ENCODE measurements at regions not wholly inside any gene's neighbourhood (a gene's known extent, or its start where the extent isn't known, plus 50 kb on each side); places are given as distances from the start of the nearest gene placed in this dataset.

GRCh38 chr1:30376054-30376697 is 347.2 kb downstream of the MATN1 start:
- no peaks in the 10 kb centered on the region for H3K27me3 ChIP-seq (ENCODE audit: insufficient read depth, low read length)
- Mint-ChIP-seq H3K27ac (ENCODE audit: unreplicated experiment) (no peak overlapping the region), H3K4me1 (ENCODE audit: low read depth, unreplicated experiment) (peaks cover 4% of the 10 kb centered on the region), H3K4me3 (ENCODE audit: unreplicated experiment) (no peak overlapping the region), H3K27me3 (ENCODE audit: low read depth, unreplicated experiment) (peaks cover 50% of the 10 kb centered on the region), H3K9me3 (ENCODE audit: unreplicated experiment) (no peaks in the 10 kb centered on the region), H3K36me3 (ENCODE audit: low read depth, unreplicated experiment) (no peaks in the 10 kb centered on the region)
- no peaks in the 10 kb centered on the region for H4K20me1 ChIP-seq (ENCODE audit: insufficient read depth, low read length)
- TF ChIP-seq CTCF (IDR thresholded peaks at IDR 0.05; ENCODE audit: insufficient read depth, low read depth, low read length): no peak
- no peak for TF ChIP-seq EZH2 (IDR thresholded peaks at IDR 0.05; ENCODE audit: insufficient read depth, low read length)
- H3K36me3 ChIP-seq (ENCODE audit: insufficient read depth, low read length): no peaks in the 10 kb centered on the region
- H3K79me2 ChIP-seq (ENCODE audit: insufficient read depth, low read length): no peaks in the 10 kb centered on the region
- H2AFZ ChIP-seq (ENCODE audit: low read depth, low read length): no peak overlapping the region
- no peak for DNase-seq (ENCODE audit: low read depth)
- no peak overlapping the region for H3K4me3 ChIP-seq (ENCODE audit: insufficient read depth, low read depth, low read length)
- no peak overlapping the region for H3K4me2 ChIP-seq (ENCODE audit: low read length)
- peaks cover 18% of the 10 kb centered on the region for H3K4me1 ChIP-seq (ENCODE audit: insufficient read depth, low read length)
- FAIRE-seq: no peak
- H3K27ac ChIP-seq (ENCODE audit: low read depth, low read length): no peak overlapping the region
- H3K9me3 ChIP-seq (ENCODE audit: insufficient read depth, low read depth, low read length): no peaks in the 10 kb centered on the region
- H3K9ac ChIP-seq (ENCODE audit: low read length): no peak overlapping the region

GRCh38 chr1:30375156-30375555 is 348.2 kb downstream of the MATN1 start:
- Mint-ChIP-seq H3K27ac (ENCODE audit: unreplicated experiment) (peak overlapping the region; percentile 53), H3K27me3 (ENCODE audit: low read depth, unreplicated experiment) (peaks cover 50% of the 10 kb centered on the region), H3K9me3 (ENCODE audit: unreplicated experiment) (no peaks in the 10 kb centered on the region), H3K4me3 (ENCODE audit: unreplicated experiment) (no peak overlapping the region), H3K4me1 (ENCODE audit: low read depth, unreplicated experiment) (peaks cover 4% of the 10 kb centered on the region), H3K36me3 (ENCODE audit: low read depth, unreplicated experiment) (no peaks in the 10 kb centered on the region)
- Histone ChIP-seq H2AFZ (ENCODE audit: low read depth, low read length) (no peak overlapping the region), H3K27me3 (ENCODE audit: insufficient read depth, low read length) (peaks cover 2% of the 10 kb centered on the region), H3K9me3 (ENCODE audit: insufficient read depth, low read depth, low read length) (no peaks in the 10 kb centered on the region), H3K4me2 (ENCODE audit: low read length) (no peak overlapping the region), H4K20me1 (ENCODE audit: insufficient read depth, low read length) (no peaks in the 10 kb centered on the region), H3K4me3 (ENCODE audit: insufficient read depth, low read depth, low read length) (no peak overlapping the region), H3K36me3 (ENCODE audit: insufficient read depth, low read length) (no peaks in the 10 kb centered on the region), H3K9ac (ENCODE audit: low read length) (no peak overlapping the region), H3K4me1 (ENCODE audit: insufficient read depth, low read length) (peaks cover 17% of the 10 kb centered on the region), H3K79me2 (ENCODE audit: insufficient read depth, low read length) (no peaks in the 10 kb centered on the region), H3K27ac (ENCODE audit: low read depth, low read length) (no peak overlapping the region)
- FAIRE-seq (no peak), DNase-seq (ENCODE audit: low read depth) (no peak)
- no peak for TF ChIP-seq EZH2 (IDR thresholded peaks at IDR 0.05; ENCODE audit: insufficient read depth, low read length)
- TF ChIP-seq CTCF (IDR thresholded peaks at IDR 0.05; ENCODE audit: insufficient read depth, low read depth, low read length): no peak

- no peak for DNase-seq (ENCODE audit: low read depth)
Measured at GRCh38 chr1:30374400-30375070, 348.9 kb downstream of the MATN1 start.

More at GRCh38 chr1:30374400-30375070, 348.9 kb downstream of the MATN1 start:
- peaks cover 11% of the 10 kb centered on the region for H3K4me1 ChIP-seq (ENCODE audit: insufficient read depth, low read length)
- no peak for TF ChIP-seq EZH2 (IDR thresholded peaks at IDR 0.05; ENCODE audit: insufficient read depth, low read length)
- no peak for TF ChIP-seq CTCF (IDR thresholded peaks at IDR 0.05; ENCODE audit: insufficient read depth, low read depth, low read length)
- H3K27me3 ChIP-seq (ENCODE audit: insufficient read depth, low read length): peaks cover 2% of the 10 kb centered on the region
- no peaks in the 10 kb centered on the region for H3K9me3 ChIP-seq (ENCODE audit: insufficient read depth, low read depth, low read length)
- H4K20me1 ChIP-seq (ENCODE audit: insufficient read depth, low read length): no peaks in the 10 kb centered on the region
- peaks cover 53% of the 10 kb centered on the region for H3K27me3 Mint-ChIP-seq (ENCODE audit: low read depth, unreplicated experiment)
- no peak overlapping the region for H2AFZ ChIP-seq (ENCODE audit: low read depth, low read length)
- H3K79me2 ChIP-seq (ENCODE audit: insufficient read depth, low read length): no peaks in the 10 kb centered on the region
- H3K9ac ChIP-seq (ENCODE audit: low read length): no peak overlapping the region
- H3K36me3 Mint-ChIP-seq (ENCODE audit: low read depth, unreplicated experiment): no peaks in the 10 kb centered on the region
- H3K9me3 Mint-ChIP-seq (ENCODE audit: unreplicated experiment): no peaks in the 10 kb centered on the region
- peak overlapping the region; percentile 53 for H3K27ac Mint-ChIP-seq (ENCODE audit: unreplicated experiment)
- no peak overlapping the region for H3K27ac ChIP-seq (ENCODE audit: low read depth, low read length)
- no peak overlapping the region for H3K4me3 Mint-ChIP-seq (ENCODE audit: unreplicated experiment)
- H3K36me3 ChIP-seq (ENCODE audit: insufficient read depth, low read length): no peaks in the 10 kb centered on the region
- H3K4me3 ChIP-seq (ENCODE audit: insufficient read depth, low read depth, low read length): no peak overlapping the region
- FAIRE-seq: no peak
- peaks cover 2% of the 10 kb centered on the region for H3K4me1 Mint-ChIP-seq (ENCODE audit: low read depth, unreplicated experiment)
- H3K4me2 ChIP-seq (ENCODE audit: low read length): no peak overlapping the region
